HS-27A (cell line): ENCODE measurements at regions not wholly inside any gene's neighbourhood (a gene's known extent, or its start where the extent isn't known, plus 50 kb on each side); places are given as distances from the start of the nearest gene placed in this dataset.

ENCODE experiments used
- DNase-seq: peaks from one replicate; pipeline ENCODE4 v3.0.0-alpha.2; 2012; ENCODE audit warnings: low read depth, missing footprints

- no peak for DNase-seq
Observed at GRCh38 chr7:70907259-70908247, 224.4 kb upstream of the GALNT17 start.

- DNase-seq: no peak
Observed at GRCh38 chr7:70913924-70914323, 218.0 kb upstream of the GALNT17 start.

- DNase-seq: no peak
Observed at GRCh38 chr7:70915067-70915466, 216.9 kb upstream of the GALNT17 start.

- DNase-seq: no peak
Observed at GRCh38 chr7:70919481-70920073, 212.4 kb upstream of the GALNT17 start.

- DNase-seq: no peak
Observed at GRCh38 chr7:70920876-70921275, 211.1 kb upstream of the GALNT17 start.

DNA sequence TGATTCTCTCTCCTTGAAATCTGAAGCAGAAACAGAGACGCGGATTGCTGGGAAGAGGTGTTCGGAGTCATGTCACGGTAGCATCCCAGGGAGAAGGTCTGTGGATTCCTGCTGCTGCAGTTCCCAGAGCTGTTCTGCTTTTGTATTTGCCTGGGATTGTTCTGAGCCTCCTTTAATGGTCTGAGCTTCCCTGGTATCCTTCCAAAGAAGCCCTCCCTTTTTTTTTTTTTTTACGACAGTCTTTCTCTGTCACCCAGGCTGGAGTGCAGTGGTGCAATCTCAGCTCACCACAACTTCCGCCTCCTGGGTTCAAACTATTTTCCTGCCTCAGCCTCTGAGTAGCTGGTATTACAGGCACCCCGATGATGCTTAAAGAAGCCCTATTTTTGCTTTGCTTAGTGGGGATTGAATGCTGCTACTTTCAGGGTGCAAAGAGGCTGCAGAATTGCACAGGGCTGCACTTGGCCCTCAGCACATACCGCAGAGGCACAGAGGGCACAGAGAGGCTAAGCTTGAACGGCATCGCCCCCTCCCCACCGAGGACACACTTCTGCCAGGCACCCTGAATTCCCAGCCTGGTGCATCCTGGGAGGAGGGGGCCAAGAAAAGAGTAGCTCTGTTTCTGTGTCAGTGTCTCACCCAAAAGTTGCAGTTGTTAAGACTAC lies 208.6 kb upstream of the GALNT17 start:
- DNase-seq: no peak

DNA sequence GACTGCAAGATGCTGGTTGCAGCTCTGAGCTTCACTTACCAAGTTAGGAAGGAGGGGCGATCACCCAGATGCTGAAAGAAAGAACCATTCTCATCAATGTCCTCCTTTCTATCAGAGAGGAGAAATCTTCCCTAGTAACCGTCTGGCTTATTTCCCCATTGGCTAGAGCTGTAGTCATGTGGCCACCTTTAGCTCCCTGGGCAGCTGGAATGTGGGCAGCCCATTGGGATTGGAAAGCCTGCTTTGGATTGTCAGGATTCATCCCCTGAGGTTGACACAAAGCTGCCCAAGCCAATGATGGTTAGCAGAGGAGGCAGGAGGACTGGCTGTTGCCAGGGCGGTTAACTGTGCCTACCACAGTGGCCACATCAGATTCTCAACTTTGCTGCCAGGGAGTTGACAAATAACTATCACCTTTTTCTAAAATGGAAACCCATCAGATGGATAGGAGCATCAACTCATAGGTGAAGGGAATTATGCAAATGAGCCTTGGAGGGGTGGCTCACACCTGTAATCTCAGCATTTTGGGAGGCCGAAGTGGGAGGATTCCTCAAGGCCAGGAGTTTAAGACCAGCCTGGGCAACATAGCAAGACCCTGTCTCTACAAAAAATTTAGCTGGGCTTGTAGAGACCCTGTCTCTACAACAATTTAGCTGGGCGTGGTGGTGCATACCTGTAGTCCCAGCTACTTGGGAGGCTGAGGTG lies 206.4 kb upstream of the GALNT17 start:
- no peak for DNase-seq

GRCh38 chr7:70926666-70927065 lies 205.3 kb upstream of the GALNT17 start:
- no peak for DNase-seq

DNA sequence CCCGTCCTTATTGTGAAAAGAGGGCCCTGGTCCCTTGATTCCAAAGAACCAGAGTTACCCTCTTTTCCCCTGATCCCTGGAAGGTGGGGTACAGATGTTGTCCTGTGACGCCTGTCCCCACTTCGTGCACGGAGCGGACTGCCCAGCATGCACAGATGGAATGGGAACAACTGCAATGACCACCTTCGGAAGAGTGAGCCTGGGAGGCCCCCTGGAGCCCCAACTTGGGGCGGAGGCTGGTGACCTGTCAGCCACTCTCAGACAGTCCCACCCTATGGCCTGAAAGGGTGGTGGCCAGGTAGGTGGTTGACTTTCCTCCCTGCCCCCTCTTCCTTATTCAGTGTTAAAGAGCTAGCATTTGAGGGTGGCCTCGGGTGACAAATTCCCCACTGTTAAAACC lies 196.6 kb upstream of the GALNT17 start:
- no peak for DNase-seq

DNA sequence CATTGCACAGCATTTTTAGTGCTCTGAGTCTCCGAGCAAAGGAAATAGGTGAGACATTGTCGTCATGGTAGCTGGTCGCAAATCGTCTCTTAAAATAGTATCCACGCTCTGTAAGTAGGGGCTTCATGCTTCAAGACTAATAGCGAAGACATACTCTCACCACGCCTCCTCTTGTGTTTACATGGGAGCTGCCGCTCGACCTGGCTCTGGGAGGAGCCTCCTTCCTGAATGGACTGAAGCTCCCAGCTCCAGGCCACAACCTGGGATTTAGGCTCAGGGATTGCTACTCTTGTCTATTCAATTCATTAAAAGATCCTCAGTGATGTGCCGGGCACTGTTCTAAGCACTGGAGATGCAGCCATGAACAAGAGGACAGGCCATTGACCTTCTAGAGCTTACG lies 196.1 kb upstream of the GALNT17 start:
- DNase-seq: no peak

GRCh38 chr7:70937424-70937823 lies 194.5 kb upstream of the GALNT17 start:
- no peak for DNase-seq

- no peak for DNase-seq
Observed at GRCh38 chr7:70940597-70940996, 191.3 kb upstream of the GALNT17 start.

- DNase-seq: no peak
Observed at GRCh38 chr7:70942791-70943190, 189.2 kb upstream of the GALNT17 start.

- DNase-seq: no peak
Observed at GRCh38 chr7:70944516-70944915, 187.4 kb upstream of the GALNT17 start.

GRCh38 chr7:70947181-70947580 lies 184.8 kb upstream of the GALNT17 start:
- no peak for DNase-seq

DNA sequence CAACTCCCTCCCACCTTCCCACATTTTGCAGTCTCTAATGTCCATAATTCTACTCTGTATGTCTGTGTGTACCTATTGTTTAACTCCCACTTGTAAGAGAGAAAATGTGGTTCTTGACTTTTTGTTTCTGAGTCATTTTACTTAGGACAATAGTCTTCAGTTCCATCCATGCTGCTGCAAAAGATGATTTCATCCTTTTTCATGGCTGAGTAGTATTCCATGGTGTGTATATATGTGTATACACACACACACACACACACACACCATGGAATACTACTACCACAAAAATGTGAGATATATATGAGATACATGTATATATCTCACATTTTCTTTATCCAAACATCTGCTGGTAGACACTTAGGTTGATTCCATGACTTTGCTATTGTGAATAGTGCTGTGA lies 182.1 kb upstream of the GALNT17 start:
- no peak for DNase-seq

DNA sequence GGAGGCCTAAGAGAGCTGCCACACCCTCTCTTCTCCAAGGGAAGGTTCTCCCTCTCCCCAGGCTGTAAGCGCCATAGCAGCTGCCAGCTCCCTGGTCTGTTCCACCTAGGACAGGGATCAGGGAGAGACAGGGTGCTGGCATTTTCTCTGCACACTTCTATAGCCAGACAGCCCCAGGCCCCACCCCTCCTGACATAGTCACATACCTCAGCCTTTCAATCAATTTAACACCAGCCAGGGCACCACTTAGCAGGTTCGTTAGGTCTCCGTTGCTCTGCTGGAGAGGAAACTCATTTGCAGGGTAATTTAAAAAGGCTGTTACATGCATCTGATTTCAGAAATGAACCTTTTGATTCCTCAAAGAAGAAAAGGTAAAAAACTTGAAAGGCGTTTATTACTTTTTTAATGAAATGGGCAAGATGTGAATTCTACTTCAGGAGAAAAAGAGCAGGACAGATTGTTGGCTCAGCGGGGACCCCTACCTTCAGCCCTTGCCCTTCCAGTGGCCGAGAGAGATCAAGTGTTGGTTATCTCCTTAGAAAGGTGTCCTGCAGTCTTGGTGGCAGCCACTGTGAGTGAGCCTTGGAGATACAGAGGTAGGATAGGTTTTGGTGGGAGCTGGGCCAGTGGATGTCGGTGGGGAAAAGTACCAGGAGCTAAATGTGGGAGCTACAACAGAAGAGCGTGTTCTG lies 180.5 kb upstream of the GALNT17 start:
- no peak for DNase-seq

DNA sequence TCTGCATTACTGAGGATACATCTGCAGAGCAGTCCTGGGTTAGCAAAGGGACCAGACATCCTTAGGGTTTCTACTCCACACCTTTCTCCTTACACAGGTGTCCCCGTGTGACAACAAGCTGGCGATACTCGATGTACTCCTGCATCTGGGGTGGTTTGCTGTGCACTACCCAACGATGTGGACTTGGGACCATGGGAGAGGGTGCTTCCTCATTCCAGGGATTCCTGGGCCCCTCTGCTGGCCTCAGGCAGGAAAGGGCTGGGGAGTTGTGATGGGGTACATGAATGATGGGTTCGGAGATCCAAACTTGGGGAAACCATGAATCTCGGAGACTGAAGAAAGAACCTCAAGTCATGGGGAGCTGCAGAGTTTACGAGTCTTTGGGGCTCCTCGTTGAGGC lies 179.6 kb upstream of the GALNT17 start:
- DNase-seq: no peak

GRCh38 chr7:70953331-70953741 lies 178.6 kb upstream of the GALNT17 start:
- no peak for DNase-seq

DNA sequence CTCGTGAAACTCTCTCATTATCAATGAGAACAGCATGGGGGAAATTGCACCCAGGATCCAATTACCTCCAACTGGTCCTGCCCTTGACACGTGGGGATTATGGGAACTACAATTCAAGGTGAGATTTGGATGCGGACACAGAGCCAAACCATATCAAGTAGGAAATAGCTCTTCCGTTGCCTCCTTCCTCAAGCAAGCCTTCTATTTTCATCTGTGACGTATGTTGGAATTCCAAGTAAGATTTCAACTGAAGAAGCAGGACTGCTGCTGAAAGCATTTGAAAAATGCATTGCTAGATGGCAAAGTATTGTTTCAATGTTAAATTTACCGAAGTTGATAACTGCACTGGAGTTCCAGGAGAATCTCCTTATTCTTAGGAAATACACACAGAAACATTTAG lies 178.1 kb upstream of the GALNT17 start:
- DNase-seq: no peak

GRCh38 chr7:70972693-70973092 lies 159.3 kb upstream of the GALNT17 start:
- no peak for DNase-seq

GRCh38 chr7:70975754-70976153 lies 156.2 kb upstream of the GALNT17 start:
- DNase-seq: no peak
